RWPE2 (cell line): ENCODE measurements at regions not wholly inside any gene's neighbourhood (a gene's known extent, or its start where the extent isn't known, plus 50 kb on each side); places are given as distances from the start of the nearest gene placed in this dataset.

Source experiments
- ATAC-seq: fragments of 200-7000 bp; cut with Tn5 transposase; 3 replicates; pipeline ENCODE4 v1.9.1; 2021; ENCODE audit warnings: low read depth
- DNase-seq: peaks from one replicate; pipeline ENCODE4 v3.0.0-alpha.2; 2020; ENCODE audit warnings: low spot score
- H3K27ac ChIP-seq: fragments of 450-650 bp; 2 replicates; pipeline ENCODE4 v1.5.1; 2017; ENCODE audit warnings: mild to moderate bottlenecking; ENCODE audit not compliant: poor library complexity, severe bottlenecking
- H3K27me3 ChIP-seq: fragments of 250-450 bp; sonication (Bioruptor Pico); 2 replicates; pipeline ENCODE4 v1.5.1; 2021; ENCODE audit warnings: mild to moderate bottlenecking, moderate library complexity; ENCODE audit not compliant: insufficient read depth, poor library complexity, severe bottlenecking
- H3K36me3 ChIP-seq: fragments of 250-450 bp; sonication (Bioruptor Pico); 2 replicates; pipeline ENCODE4 v1.5.1; 2020; ENCODE audit warnings: low read depth, mild to moderate bottlenecking, moderate library complexity
- H3K4me1 ChIP-seq: fragments of 250-450 bp; sonication (Bioruptor Pico); 2 replicates; pipeline ENCODE4 v1.5.1; 2021; ENCODE audit warnings: mild to moderate bottlenecking, moderate library complexity; ENCODE audit not compliant: insufficient read depth, poor library complexity, severe bottlenecking
- H3K4me3 ChIP-seq: fragments of 250-450 bp; sonication (Bioruptor Pico); 2 replicates; pipeline ENCODE4 v1.5.1; 2021; ENCODE audit warnings: mild to moderate bottlenecking, moderate library complexity; ENCODE audit not compliant: severe bottlenecking
- H3K9me3 ChIP-seq: fragments of 250-450 bp; sonication (Bioruptor Pico); 2 replicates; pipeline ENCODE4 v1.5.1; 2021; ENCODE audit warnings: mild to moderate bottlenecking, moderate library complexity; ENCODE audit not compliant: severe bottlenecking
- CTCF ChIP-seq: fragments of 450-650 bp; IDR thresholded peaks from one replicate; pipeline ENCODE4 v1.5.1; 2017; ENCODE audit warnings: mild to moderate bottlenecking, moderate library complexity; ENCODE audit not compliant: poor library complexity, severe bottlenecking

- TF ChIP-seq CTCF: no peak
- no peak overlapping the region for H3K4me3 ChIP-seq
- no peak for ATAC-seq
- no peaks in the 10 kb centered on the region for H3K9me3 ChIP-seq
- no peak for DNase-seq
- no peaks in the 10 kb centered on the region for H3K27me3 ChIP-seq
- H3K36me3 ChIP-seq: no peaks in the 10 kb centered on the region
- no peaks in the 10 kb centered on the region for H3K4me1 ChIP-seq
- H3K27ac ChIP-seq: no peak overlapping the region
These were observed 133.9 kb upstream of the TPK1 start for GRCh38 chr7:144969787-144970186.

DNA sequence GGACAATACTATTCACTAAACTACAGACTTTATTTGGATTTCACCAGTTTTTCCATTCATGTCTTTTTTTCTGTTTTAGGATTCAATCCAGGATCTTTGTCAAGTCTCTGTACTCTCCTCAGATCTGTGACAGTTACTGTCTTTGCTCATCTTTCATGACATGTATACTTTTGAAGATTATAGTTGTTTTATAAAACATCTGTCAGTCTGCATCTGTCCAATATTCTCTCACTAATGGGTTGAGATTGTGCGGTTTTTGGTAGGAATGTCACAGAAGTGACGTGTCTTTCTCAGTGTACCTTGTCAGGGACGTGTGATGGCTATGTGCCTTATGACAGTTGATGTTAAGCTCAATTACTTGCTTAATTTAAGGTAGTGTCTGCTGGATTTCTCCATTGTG is 124.9 kb upstream of the TPK1 start:
- Histone ChIP-seq H3K27ac (no peak overlapping the region), H3K9me3 (no peaks in the 10 kb centered on the region), H3K36me3 (no peaks in the 10 kb centered on the region), H3K27me3 (no peaks in the 10 kb centered on the region), H3K4me3 (no peak overlapping the region), H3K4me1 (no peaks in the 10 kb centered on the region)
- TF ChIP-seq CTCF: no peak
- ATAC-seq: no peak
- DNase-seq: no peak

DNA sequence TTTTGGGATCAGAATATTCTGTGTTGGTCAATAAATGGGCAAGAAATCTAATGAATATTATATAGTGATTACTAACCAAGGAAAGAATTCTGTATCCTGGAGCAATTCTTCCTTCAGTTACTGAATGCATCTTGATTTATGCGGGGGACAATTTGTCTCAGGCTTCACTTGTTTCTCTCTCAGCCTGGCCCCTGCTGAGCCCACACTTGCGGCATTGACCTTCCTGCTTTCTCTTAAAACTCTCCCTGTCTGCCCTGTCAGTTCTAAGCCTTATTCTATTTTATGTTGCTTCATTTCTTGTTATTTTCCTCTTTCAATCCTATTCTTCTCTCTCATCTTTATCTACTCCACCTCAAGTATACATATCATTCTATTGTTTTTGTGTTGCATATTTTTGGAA is 122.1 kb upstream of the TPK1 start:
- no peaks in the 10 kb centered on the region for H3K27me3 ChIP-seq
- DNase-seq: no peak
- H3K4me1 ChIP-seq: no peaks in the 10 kb centered on the region
- no peak for TF ChIP-seq CTCF
- no peak for ATAC-seq
- no peak overlapping the region for H3K27ac ChIP-seq
- no peaks in the 10 kb centered on the region for H3K9me3 ChIP-seq
- no peaks in the 10 kb centered on the region for H3K36me3 ChIP-seq
- no peak overlapping the region for H3K4me3 ChIP-seq

GRCh38 chr7:144955422-144955821 is 119.6 kb upstream of the TPK1 start:
- H3K36me3 ChIP-seq: no peaks in the 10 kb centered on the region
- TF ChIP-seq CTCF: no peak
- no peaks in the 10 kb centered on the region for H3K27me3 ChIP-seq
- H3K9me3 ChIP-seq: no peaks in the 10 kb centered on the region
- H3K4me3 ChIP-seq: no peak overlapping the region
- no peak for ATAC-seq
- no peaks in the 10 kb centered on the region for H3K4me1 ChIP-seq
- no peak for DNase-seq
- H3K27ac ChIP-seq: no peak overlapping the region

GRCh38 chr7:144941127-144941526 is 105.3 kb upstream of the TPK1 start:
- no peak for TF ChIP-seq CTCF
- Histone ChIP-seq H3K27ac (no peak overlapping the region), H3K9me3 (no peaks in the 10 kb centered on the region), H3K4me3 (no peak overlapping the region), H3K4me1 (no peaks in the 10 kb centered on the region), H3K27me3 (no peaks in the 10 kb centered on the region), H3K36me3 (no peaks in the 10 kb centered on the region)
- ATAC-seq (no peak), DNase-seq (no peak)
